HL-60 (cell line): ENCODE measurements at regions not wholly inside any gene's neighbourhood (a gene's known extent, or its start where the extent isn't known, plus 50 kb on each side); places are given as distances from the start of the nearest gene placed in this dataset.

Experiments
- GABPA ChIP-seq: IDR thresholded peaks from 2 replicates; pipeline ENCODE4 v1.6.1; 2012; ENCODE audit warnings: low read depth
- POLR2AphosphoS5 ChIP-seq: IDR thresholded peaks from 2 replicates; pipeline ENCODE4 v1.6.1; 2012; ENCODE audit warnings: low read depth
- SPI1 ChIP-seq: IDR thresholded peaks from 2 replicates; pipeline ENCODE4 v1.6.1; 2012; ENCODE audit warnings: low read depth, mild to moderate bottlenecking, borderline replicate concordance
- TF ChIP-seq, protein P1 (sequence below): IDR thresholded peaks from one replicate; pipeline ENCODE4 v1.5.1; 2011; ENCODE audit warnings: low read length, control low read depth, inconsistent platforms; ENCODE audit not compliant: insufficient read depth
- TF ChIP-seq, protein P2 (sequence below): IDR thresholded peaks from 2 replicates; pipeline ENCODE4 v1.6.1; 2012; ENCODE audit warnings: low read depth; ENCODE audit not compliant: insufficient replicate concordance

DNA sequence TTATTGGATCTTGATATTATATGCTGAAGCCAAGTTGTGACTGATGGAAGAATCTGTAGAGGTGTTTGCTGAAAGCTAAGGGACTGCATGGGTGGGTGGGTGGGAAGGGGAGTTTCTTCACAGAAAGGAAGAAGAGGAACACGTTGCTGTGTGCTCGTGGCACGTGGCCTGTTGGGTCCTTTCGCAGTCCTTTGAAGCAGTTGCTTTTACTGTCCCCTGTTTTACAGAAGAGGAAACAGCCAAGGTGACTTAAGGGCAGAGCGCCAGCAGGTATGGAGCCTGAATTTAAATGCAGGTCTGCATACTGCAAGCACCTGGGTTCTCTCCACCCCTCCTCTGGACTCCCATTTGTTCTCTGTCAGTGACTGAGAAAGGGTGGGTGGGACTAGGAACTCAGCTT, 59.4 kb upstream of the PRR23C start:
- TF ChIP-seq, protein P1, sequence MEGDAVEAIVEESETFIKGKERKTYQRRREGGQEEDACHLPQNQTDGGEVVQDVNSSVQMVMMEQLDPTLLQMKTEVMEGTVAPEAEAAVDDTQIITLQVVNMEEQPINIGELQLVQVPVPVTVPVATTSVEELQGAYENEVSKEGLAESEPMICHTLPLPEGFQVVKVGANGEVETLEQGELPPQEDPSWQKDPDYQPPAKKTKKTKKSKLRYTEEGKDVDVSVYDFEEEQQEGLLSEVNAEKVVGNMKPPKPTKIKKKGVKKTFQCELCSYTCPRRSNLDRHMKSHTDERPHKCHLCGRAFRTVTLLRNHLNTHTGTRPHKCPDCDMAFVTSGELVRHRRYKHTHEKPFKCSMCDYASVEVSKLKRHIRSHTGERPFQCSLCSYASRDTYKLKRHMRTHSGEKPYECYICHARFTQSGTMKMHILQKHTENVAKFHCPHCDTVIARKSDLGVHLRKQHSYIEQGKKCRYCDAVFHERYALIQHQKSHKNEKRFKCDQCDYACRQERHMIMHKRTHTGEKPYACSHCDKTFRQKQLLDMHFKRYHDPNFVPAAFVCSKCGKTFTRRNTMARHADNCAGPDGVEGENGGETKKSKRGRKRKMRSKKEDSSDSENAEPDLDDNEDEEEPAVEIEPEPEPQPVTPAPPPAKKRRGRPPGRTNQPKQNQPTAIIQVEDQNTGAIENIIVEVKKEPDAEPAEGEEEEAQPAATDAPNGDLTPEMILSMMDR = no peak
- TF ChIP-seq POLR2AphosphoS5 (no peak), GABPA (no peak), SPI1 (no peak)
- TF ChIP-seq, protein P2, sequence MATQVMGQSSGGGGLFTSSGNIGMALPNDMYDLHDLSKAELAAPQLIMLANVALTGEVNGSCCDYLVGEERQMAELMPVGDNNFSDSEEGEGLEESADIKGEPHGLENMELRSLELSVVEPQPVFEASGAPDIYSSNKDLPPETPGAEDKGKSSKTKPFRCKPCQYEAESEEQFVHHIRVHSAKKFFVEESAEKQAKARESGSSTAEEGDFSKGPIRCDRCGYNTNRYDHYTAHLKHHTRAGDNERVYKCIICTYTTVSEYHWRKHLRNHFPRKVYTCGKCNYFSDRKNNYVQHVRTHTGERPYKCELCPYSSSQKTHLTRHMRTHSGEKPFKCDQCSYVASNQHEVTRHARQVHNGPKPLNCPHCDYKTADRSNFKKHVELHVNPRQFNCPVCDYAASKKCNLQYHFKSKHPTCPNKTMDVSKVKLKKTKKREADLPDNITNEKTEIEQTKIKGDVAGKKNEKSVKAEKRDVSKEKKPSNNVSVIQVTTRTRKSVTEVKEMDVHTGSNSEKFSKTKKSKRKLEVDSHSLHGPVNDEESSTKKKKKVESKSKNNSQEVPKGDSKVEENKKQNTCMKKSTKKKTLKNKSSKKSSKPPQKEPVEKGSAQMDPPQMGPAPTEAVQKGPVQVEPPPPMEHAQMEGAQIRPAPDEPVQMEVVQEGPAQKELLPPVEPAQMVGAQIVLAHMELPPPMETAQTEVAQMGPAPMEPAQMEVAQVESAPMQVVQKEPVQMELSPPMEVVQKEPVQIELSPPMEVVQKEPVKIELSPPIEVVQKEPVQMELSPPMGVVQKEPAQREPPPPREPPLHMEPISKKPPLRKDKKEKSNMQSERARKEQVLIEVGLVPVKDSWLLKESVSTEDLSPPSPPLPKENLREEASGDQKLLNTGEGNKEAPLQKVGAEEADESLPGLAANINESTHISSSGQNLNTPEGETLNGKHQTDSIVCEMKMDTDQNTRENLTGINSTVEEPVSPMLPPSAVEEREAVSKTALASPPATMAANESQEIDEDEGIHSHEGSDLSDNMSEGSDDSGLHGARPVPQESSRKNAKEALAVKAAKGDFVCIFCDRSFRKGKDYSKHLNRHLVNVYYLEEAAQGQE = no peak
